Colonic mucosa (tissue), 4 donors: ENCODE measurements at regions not wholly inside any gene's neighbourhood (a gene's known extent, or its start where the extent isn't known, plus 50 kb on each side); places are given as distances from the start of the nearest gene placed in this dataset.

Source experiments
- DNase-seq: peaks from one replicate; pipeline ENCODE4 v3.0.0-alpha.2; 2020
- H3K27ac ChIP-seq: fragments of 200-600 bp; one replicate; pipeline ENCODE4 v1.8.0; 2021
- H3K27me3 ChIP-seq: fragments of 200-600 bp; one replicate; pipeline ENCODE4 v1.8.0; 2021
- H3K36me3 ChIP-seq: fragments of 200-600 bp; one replicate; pipeline ENCODE4 v1.8.0; 2021
- H3K4me1 ChIP-seq: fragments of 200-600 bp; one replicate; pipeline ENCODE4 v1.8.0; 2021; ENCODE audit warnings: mild to moderate bottlenecking
- H3K4me3 ChIP-seq: fragments of 200-600 bp; one replicate; pipeline ENCODE4 v1.8.0; 2021
- H3K9ac ChIP-seq, 2 donors: one replicate each; pipeline ENCODE4 v1.7.0; 2013; ENCODE audit warnings: control low read depth in 2 of 2, low read depth in 2 of 2, low read length in 2 of 2
- H3K9me3 ChIP-seq: fragments of 200-600 bp; one replicate; pipeline ENCODE4 v1.8.0; 2021
- intact Hi-C: fragments of 100-400 bp; cut with DNase I; formaldehyde crosslinking; loops from one replicate; pipeline ENCODE4 v1.14.1; 2022
- TF ChIP-seq, protein P1 (sequence below): fragments of 200-600 bp; IDR thresholded peaks from one replicate; pipeline ENCODE4 v1.8.0; 2022; ENCODE audit warnings: antibody characterized with exemption, mild to moderate bottlenecking
- donor health status: healthy.
- donor health status: DM: no; HTN: no; CAD: no.
- donor health status: DM: no; HTN: no; CAD: no.

DNA sequence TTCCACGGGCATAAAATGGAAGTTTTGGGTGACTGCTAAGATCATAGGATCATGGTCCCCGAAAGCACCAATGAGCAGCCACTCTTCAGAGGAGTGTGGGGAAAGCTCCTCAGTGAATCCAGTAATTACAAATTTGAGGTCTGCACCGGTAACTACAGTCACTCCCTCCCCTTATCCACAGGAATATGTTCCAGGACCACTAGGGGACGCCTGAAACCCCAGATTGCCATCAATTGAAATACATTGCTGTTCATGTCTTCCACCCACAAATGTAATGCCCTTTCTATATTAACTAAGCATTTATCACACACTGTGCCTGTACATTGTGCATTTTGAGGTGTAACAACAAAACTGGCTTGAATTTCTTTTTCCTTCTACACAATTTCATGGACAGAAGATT, 447.9 kb upstream of the PFKP start:
- DNase-seq = no peak
- intact Hi-C loops = no loop called here
- Histone ChIP-seq H3K36me3 (no peaks in the 10 kb centered on the region), H3K4me3 (no peak overlapping the region), H3K9me3 (no peaks in the 10 kb centered on the region), H3K27me3 (no peaks in the 10 kb centered on the region), H3K27ac (no peak overlapping the region), H3K4me1 (no peaks in the 10 kb centered on the region), H3K9ac (no peak overlapping the region)
- TF ChIP-seq, protein P1, sequence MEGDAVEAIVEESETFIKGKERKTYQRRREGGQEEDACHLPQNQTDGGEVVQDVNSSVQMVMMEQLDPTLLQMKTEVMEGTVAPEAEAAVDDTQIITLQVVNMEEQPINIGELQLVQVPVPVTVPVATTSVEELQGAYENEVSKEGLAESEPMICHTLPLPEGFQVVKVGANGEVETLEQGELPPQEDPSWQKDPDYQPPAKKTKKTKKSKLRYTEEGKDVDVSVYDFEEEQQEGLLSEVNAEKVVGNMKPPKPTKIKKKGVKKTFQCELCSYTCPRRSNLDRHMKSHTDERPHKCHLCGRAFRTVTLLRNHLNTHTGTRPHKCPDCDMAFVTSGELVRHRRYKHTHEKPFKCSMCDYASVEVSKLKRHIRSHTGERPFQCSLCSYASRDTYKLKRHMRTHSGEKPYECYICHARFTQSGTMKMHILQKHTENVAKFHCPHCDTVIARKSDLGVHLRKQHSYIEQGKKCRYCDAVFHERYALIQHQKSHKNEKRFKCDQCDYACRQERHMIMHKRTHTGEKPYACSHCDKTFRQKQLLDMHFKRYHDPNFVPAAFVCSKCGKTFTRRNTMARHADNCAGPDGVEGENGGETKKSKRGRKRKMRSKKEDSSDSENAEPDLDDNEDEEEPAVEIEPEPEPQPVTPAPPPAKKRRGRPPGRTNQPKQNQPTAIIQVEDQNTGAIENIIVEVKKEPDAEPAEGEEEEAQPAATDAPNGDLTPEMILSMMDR = no peak

- TF ChIP-seq, protein P1 = no peak
Measured at GRCh38 chr10:2618690-2619089, 448.7 kb upstream of the PFKP start.

GRCh38 chr10:2616215-2616614, 451.1 kb upstream of the PFKP start:
- no peak overlapping the region for H3K4me3 ChIP-seq
- H3K27ac ChIP-seq = no peak overlapping the region
- TF ChIP-seq, protein P1 = no peak
- no peak overlapping the region for H3K9ac ChIP-seq
- no peaks in the 10 kb centered on the region for H3K27me3 ChIP-seq
- intact Hi-C loops = no loop called here
- H3K36me3 ChIP-seq = no peaks in the 10 kb centered on the region
- H3K4me1 ChIP-seq = no peaks in the 10 kb centered on the region
- no peaks in the 10 kb centered on the region for H3K9me3 ChIP-seq
- DNase-seq = no peak

More at GRCh38 chr10:2618690-2619089, 448.7 kb upstream of the PFKP start:
- no peaks in the 10 kb centered on the region for H3K9me3 ChIP-seq
- H3K9ac ChIP-seq = no peak overlapping the region
- DNase-seq = no peak
- no peaks in the 10 kb centered on the region for H3K4me1 ChIP-seq
- no peaks in the 10 kb centered on the region for H3K36me3 ChIP-seq
- no peak overlapping the region for H3K4me3 ChIP-seq
- no peak overlapping the region for H3K27ac ChIP-seq
- no peaks in the 10 kb centered on the region for H3K27me3 ChIP-seq
- intact Hi-C loops = no loop called here

- no peak for DNase-seq
- no peak overlapping the region for H3K27ac ChIP-seq
- intact Hi-C loops = no loop called here
- no peaks in the 10 kb centered on the region for H3K9me3 ChIP-seq
- TF ChIP-seq, protein P1 = no peak
- H3K4me1 ChIP-seq = no peaks in the 10 kb centered on the region
- no peak overlapping the region for H3K9ac ChIP-seq
- no peak overlapping the region for H3K4me3 ChIP-seq
- no peaks in the 10 kb centered on the region for H3K36me3 ChIP-seq
- H3K27me3 ChIP-seq = no peaks in the 10 kb centered on the region
Measured at GRCh38 chr10:2611603-2612002, 455.7 kb upstream of the PFKP start.

GRCh38 chr10:2610946-2611345, 456.4 kb upstream of the PFKP start:
- DNase-seq = no peak
- Histone ChIP-seq H3K27ac (no peak overlapping the region), H3K27me3 (no peaks in the 10 kb centered on the region), H3K9ac (no peak overlapping the region), H3K4me1 (no peaks in the 10 kb centered on the region), H3K36me3 (no peaks in the 10 kb centered on the region), H3K4me3 (no peak overlapping the region), H3K9me3 (no peaks in the 10 kb centered on the region)
- TF ChIP-seq, protein P1 = no peak
- intact Hi-C loops = no loop called here

- Histone ChIP-seq H3K4me1 (no peaks in the 10 kb centered on the region), H3K9ac (no peak overlapping the region), H3K27me3 (no peaks in the 10 kb centered on the region), H3K4me3 (no peak overlapping the region), H3K27ac (no peak overlapping the region), H3K36me3 (no peaks in the 10 kb centered on the region), H3K9me3 (no peaks in the 10 kb centered on the region)
- intact Hi-C loops = no loop called here
- DNase-seq = no peak
- TF ChIP-seq, protein P1 = no peak
Measured at GRCh38 chr10:2604891-2605290, 462.5 kb upstream of the PFKP start.
